Pancreas (tissue), 10 donors: ENCODE measurements at regions not wholly inside any gene's neighbourhood (a gene's known extent, or its start where the extent isn't known, plus 50 kb on each side); places are given as distances from the start of the nearest gene placed in this dataset.

Experiments
- ATAC-seq, 4 donors: fragments of 200-7000 bp; cut with Tn5 transposase; one replicate each; pipeline versions ENCODE4 v1.8.0 to v1.9.1; 2020; ENCODE audit warnings: mild to moderate bottlenecking in 4 of 4, moderate library complexity in 4 of 4
- DNase-seq, 6 donors: peaks; one replicate each; pipeline ENCODE4 v3.0.0-alpha.2; 2020
- FAIRE-seq: peaks from 2 replicates; lab custom pipeline; 2012; peaks lifted over from hg19 to GRCh38; lab: Jason Lieb, UNC
- H3K27ac ChIP-seq, 4 donors: fragments of 200-600 bp; sonication (generic); 1 replicate in 3 of 4; 2 replicates in 1 of 4; pipeline versions ENCODE4 v1.5.0 to v1.8.0; 2020
- H3K27me3 ChIP-seq, 4 donors: fragments of 200-600 bp; one replicate each; pipeline ENCODE4 v1.8.0; 2021
- H3K36me3 ChIP-seq, 3 donors: fragments of 200-600 bp; sonication (generic) in 1 of 3; one replicate each; pipeline versions ENCODE4 v1.5.0 to v1.8.0; 2020 to 2021
- H3K4me1 ChIP-seq, 3 donors: fragments of 200-600 bp; one replicate each; pipeline ENCODE4 v1.8.0; 2021
- H3K4me3 ChIP-seq, 4 donors: fragments of 200-600 bp; sonication (generic) in 2 of 4; one replicate each; pipeline versions ENCODE4 v1.5.0 to v1.8.0; 2020 to 2021
- H3K9me3 ChIP-seq, 4 donors: fragments of 200-600 bp; one replicate each; pipeline ENCODE4 v1.8.0; 2021
- CTCF ChIP-seq, 4 donors: fragments of 200-600 bp; sonication (generic) in 3 of 4; IDR thresholded peaks; one replicate each; pipeline versions ENCODE4 v1.5.0 to v1.8.0; 2021; ENCODE audit warnings: antibody characterized with exemption in 4 of 4
- WGBS, 2 donors: extraction: QIAGEN DNeasy Blood & Tissue Kit; methylation state at CpG; one replicate each; pipeline ENCODE4 v1.1.7; 2013; 5-methylcytosine and 5-hydroxymethylcytosine counted together
- intact Hi-C, 3 donors: fragments of 100-400 bp; cut with DNase I; formaldehyde crosslinking; loops; one replicate each; pipeline versions ENCODE4 v1.11.1 to v1.14.2; 2022
- donor health status: healthy with polysubstance abuse.
- donor health status: DM: no; HTN: no; CAD: no; lungs with moderate emphysema.
- donor health status: DM: no; HTN: no; CAD: no.
- donor health status: control.
- donor health status: control.
- donor health status: Bipolar disorder and iron deficiency.
- donor health status: DM: yes; HTN: yes; CAD: no.
- donor health status: DM: no; HTN: no; CAD: no.
- donor health status: DM: no; HTN: no; CAD: no.
- donor health status: DM: yes; HTN: yes; CAD: no.

GRCh38 chr4:96827086-96827485 is 987.2 kb downstream of the PDHA2 start:
- TF ChIP-seq CTCF (IDR thresholded peaks at IDR 0.05): no peak
- Histone ChIP-seq H3K27ac (no peak overlapping the region), H3K9me3 (no peaks in the 10 kb centered on the region), H3K27me3 (no peaks in the 10 kb centered on the region), H3K36me3 (no peaks in the 10 kb centered on the region), H3K4me1 (no peaks in the 10 kb centered on the region), H3K4me3 (no peak overlapping the region)
- intact Hi-C loops: no loop called here
- DNase-seq (no peak), FAIRE-seq (no peak), ATAC-seq (no peak)
- WGBS, 2 donors: 59 to 63% methylated on average over 4 of the region's 4 CpGs

GRCh38 chr4:96833831-96834230 is 993.9 kb downstream of the PDHA2 start:
- Histone ChIP-seq H3K4me1 (no peaks in the 10 kb centered on the region), H3K36me3 (no peaks in the 10 kb centered on the region), H3K27me3 (no peaks in the 10 kb centered on the region), H3K27ac (no peak overlapping the region), H3K4me3 (no peak overlapping the region), H3K9me3 (no peaks in the 10 kb centered on the region)
- DNase-seq (no peak), FAIRE-seq (no peak), ATAC-seq (no peak)
- no peak for TF ChIP-seq CTCF (IDR thresholded peaks at IDR 0.05)
- intact Hi-C loops: no loop called here
- 38 to 43% methylated on average over 2 of the region's 2 CpGs for WGBS, 2 donors

- TF ChIP-seq CTCF (IDR thresholded peaks at IDR 0.05): no peak
- Histone ChIP-seq H3K27me3 (no peaks in the 10 kb centered on the region), H3K4me3 (no peak overlapping the region), H3K4me1 (no peaks in the 10 kb centered on the region), H3K36me3 (no peaks in the 10 kb centered on the region), H3K9me3 (no peaks in the 10 kb centered on the region), H3K27ac (no peak overlapping the region)
- intact Hi-C loops: no loop called here
- no peak for FAIRE-seq
- ATAC-seq: no peak
- DNase-seq: no peak
- 41 to 56% methylated on average over 3 of the region's 3 CpGs for WGBS, 2 donors
Measured at GRCh38 chr4:96835991-96836390, 996.1 kb downstream of the PDHA2 start.

- Histone ChIP-seq H3K36me3 (no peaks in the 10 kb centered on the region), H3K9me3 (no peaks in the 10 kb centered on the region), H3K27me3 (no peaks in the 10 kb centered on the region), H3K4me3 (no peak overlapping the region), H3K4me1 (no peaks in the 10 kb centered on the region), H3K27ac (no peak overlapping the region)
- 69 to 80% methylated on average over 2 of the region's 2 CpGs for WGBS, 2 donors
- intact Hi-C loops: no loop called here
- no peak for TF ChIP-seq CTCF (IDR thresholded peaks at IDR 0.05)
- no peak for FAIRE-seq
- ATAC-seq: no peak
- no peak for DNase-seq
Measured at GRCh38 chr4:96839441-96839840, 999.5 kb downstream of the PDHA2 start.

GRCh38 chr4:96841801-96842200 is 1001.9 kb downstream of the PDHA2 start:
- DNase-seq (no peak), FAIRE-seq (no peak), ATAC-seq (no peak)
- no peaks in the 10 kb centered on the region for H3K4me1 ChIP-seq
- no peaks in the 10 kb centered on the region for H3K36me3 ChIP-seq
- H3K27me3 ChIP-seq: no peaks in the 10 kb centered on the region
- no peaks in the 10 kb centered on the region for H3K9me3 ChIP-seq
- TF ChIP-seq CTCF (IDR thresholded peaks at IDR 0.05): no peak
- no peak overlapping the region for H3K4me3 ChIP-seq
- WGBS, 2 donors: 43 to 45% methylated on average over 2 of the region's 2 CpGs
- intact Hi-C loops: no loop called here
- no peak overlapping the region for H3K27ac ChIP-seq
